Lower leg skin (tissue), 3 donors: ENCODE measurements at regions not wholly inside any gene's neighbourhood (a gene's known extent, or its start where the extent isn't known, plus 50 kb on each side); places are given as distances from the start of the nearest gene placed in this dataset.

Experiments
- POLR2A ChIP-seq, 2 donors: fragments of 450-650 bp; IDR thresholded peaks; one replicate each; pipeline ENCODE4 v1.6.1; 2016 to 2017; ENCODE audit warnings: antibody characterized with exemption in 2 of 2, mild to moderate bottlenecking in 1 of 2, moderate library complexity in 1 of 2
- TF ChIP-seq, protein P1 (sequence below), 3 donors: fragments of 450-650 bp; IDR thresholded peaks; one replicate each; pipeline ENCODE4 v1.5.1; 2016; ENCODE audit warnings: antibody characterized with exemption in 3 of 3, mild to moderate bottlenecking in 3 of 3, moderate library complexity in 2 of 3

DNA sequence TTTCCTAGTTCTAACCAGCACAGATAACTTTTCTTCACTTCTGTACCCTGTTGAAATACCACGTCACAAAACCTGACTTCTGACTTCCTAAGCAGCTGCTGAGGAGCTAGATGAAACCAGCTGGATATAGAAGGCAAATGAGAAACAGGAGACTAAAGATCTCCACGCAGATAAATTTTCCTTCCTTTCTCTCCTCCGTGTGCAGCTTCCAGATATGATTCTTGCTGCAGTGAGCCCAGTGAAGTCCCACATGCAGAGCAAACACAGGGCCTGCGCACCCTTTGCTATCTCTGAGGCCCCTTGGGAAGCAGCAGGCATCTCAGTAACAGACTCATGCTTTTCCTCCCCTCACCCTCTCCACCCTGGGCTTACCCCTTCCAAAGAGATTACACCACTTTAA, 1638.3 kb downstream of the MAT2B start:
- TF ChIP-seq, protein P1, sequence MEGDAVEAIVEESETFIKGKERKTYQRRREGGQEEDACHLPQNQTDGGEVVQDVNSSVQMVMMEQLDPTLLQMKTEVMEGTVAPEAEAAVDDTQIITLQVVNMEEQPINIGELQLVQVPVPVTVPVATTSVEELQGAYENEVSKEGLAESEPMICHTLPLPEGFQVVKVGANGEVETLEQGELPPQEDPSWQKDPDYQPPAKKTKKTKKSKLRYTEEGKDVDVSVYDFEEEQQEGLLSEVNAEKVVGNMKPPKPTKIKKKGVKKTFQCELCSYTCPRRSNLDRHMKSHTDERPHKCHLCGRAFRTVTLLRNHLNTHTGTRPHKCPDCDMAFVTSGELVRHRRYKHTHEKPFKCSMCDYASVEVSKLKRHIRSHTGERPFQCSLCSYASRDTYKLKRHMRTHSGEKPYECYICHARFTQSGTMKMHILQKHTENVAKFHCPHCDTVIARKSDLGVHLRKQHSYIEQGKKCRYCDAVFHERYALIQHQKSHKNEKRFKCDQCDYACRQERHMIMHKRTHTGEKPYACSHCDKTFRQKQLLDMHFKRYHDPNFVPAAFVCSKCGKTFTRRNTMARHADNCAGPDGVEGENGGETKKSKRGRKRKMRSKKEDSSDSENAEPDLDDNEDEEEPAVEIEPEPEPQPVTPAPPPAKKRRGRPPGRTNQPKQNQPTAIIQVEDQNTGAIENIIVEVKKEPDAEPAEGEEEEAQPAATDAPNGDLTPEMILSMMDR (IDR thresholded peaks at IDR 0.05), result no peak
- TF ChIP-seq POLR2A (IDR thresholded peaks at IDR 0.05), result no peak
